ENCODE measurements at regions not wholly inside any gene's neighbourhood (a gene's known extent, or its start where the extent isn't known, plus 50 kb on each side); places are given as distances from the start of the nearest gene placed in this dataset.

DNA sequence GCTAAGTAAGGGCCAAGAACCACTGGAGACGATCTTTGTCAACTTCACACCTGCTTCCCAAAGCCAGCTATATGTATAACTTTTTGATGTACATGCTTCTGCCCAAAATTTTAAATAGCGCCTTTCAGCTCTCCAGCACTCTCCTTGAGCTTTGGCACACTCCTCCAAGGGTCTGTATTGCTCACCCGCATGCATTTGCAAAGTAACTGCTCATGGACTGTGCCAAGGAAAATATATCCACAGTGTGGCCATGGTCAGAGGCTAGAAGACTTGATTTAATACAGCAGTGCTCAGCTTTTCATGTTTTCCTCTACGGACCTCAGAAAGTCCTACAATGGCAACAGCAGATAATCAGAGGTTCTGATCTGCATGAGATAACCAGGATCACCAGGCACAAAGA lies 550.1 kb downstream of the SOX6 start:
- Histone ChIP-seq H3K9ac (ENCODE audit: low read length in 3 of 3) (no peak overlapping the region), H3K27me3 (ENCODE audit: control insufficient read depth, insufficient read depth, low read length) (no peaks in the 10 kb centered on the region), H3K4me1 (ENCODE audit: control insufficient read depth in 2 of 3, insufficient read depth in 2 of 3, low read depth in 1 of 3, low read length in 3 of 3) (no peaks in the 10 kb centered on the region), H3K4me3 (ENCODE audit: low read length in 3 of 3) (no peak overlapping the region), H3K36me3 (ENCODE audit: control insufficient read depth in 2 of 3, insufficient read depth in 3 of 3, low read length in 3 of 3) (no peaks in the 10 kb centered on the region), H3K9me3 (ENCODE audit: control insufficient read depth in 2 of 3, insufficient read depth in 1 of 3, low read length in 3 of 3) (no peaks in the 10 kb centered on the region), H3K27ac (ENCODE audit: low read depth in 2 of 2, low read length in 2 of 2) (no peak overlapping the region)
- intact Hi-C loops (cut with DNase I): no loop called here
- DNase-seq: no peak
- TF ChIP-seq, protein P1, sequence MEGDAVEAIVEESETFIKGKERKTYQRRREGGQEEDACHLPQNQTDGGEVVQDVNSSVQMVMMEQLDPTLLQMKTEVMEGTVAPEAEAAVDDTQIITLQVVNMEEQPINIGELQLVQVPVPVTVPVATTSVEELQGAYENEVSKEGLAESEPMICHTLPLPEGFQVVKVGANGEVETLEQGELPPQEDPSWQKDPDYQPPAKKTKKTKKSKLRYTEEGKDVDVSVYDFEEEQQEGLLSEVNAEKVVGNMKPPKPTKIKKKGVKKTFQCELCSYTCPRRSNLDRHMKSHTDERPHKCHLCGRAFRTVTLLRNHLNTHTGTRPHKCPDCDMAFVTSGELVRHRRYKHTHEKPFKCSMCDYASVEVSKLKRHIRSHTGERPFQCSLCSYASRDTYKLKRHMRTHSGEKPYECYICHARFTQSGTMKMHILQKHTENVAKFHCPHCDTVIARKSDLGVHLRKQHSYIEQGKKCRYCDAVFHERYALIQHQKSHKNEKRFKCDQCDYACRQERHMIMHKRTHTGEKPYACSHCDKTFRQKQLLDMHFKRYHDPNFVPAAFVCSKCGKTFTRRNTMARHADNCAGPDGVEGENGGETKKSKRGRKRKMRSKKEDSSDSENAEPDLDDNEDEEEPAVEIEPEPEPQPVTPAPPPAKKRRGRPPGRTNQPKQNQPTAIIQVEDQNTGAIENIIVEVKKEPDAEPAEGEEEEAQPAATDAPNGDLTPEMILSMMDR (IDR thresholded peaks at IDR 0.05; ENCODE audit: borderline replicate concordance, extremely low read depth, insufficient read depth): no peak
- FAIRE-seq: no peak

DNA sequence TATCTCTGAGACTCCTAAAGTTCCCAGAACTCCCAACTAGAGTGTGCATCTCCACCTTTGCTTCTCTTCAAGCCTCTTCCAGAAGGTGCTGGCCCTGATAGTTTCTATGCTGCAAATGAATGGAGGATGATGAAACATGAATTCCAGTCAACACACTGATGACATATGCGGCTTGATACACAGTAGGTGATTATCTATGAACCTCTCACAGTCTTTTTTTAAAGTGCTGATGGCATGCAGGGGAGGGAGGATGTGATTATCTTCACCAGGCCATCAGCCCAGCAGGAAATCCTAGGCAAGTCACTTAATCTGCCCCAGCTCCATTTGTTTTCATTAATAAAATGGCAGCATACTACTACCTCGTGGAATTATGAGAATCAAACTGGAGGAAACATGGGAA lies 548.5 kb downstream of the SOX6 start:
- no peak overlapping the region for H3K9ac ChIP-seq (ENCODE audit: low read length in 3 of 3)
- no peak for DNase-seq
- H3K36me3 ChIP-seq (ENCODE audit: control insufficient read depth in 2 of 3, insufficient read depth in 3 of 3, low read length in 3 of 3): no peaks in the 10 kb centered on the region
- H3K27ac ChIP-seq (ENCODE audit: low read depth in 2 of 2, low read length in 2 of 2): no peak overlapping the region
- intact Hi-C loops (cut with DNase I): no loop called here
- TF ChIP-seq, protein P1 (IDR thresholded peaks at IDR 0.05; ENCODE audit: borderline replicate concordance, extremely low read depth, insufficient read depth): no peak
- no peak overlapping the region for H3K4me3 ChIP-seq (ENCODE audit: low read length in 3 of 3)
- no peak for FAIRE-seq
- H3K27me3 ChIP-seq (ENCODE audit: control insufficient read depth, insufficient read depth, low read length): no peaks in the 10 kb centered on the region
- no peaks in the 10 kb centered on the region for H3K9me3 ChIP-seq (ENCODE audit: control insufficient read depth in 2 of 3, insufficient read depth in 1 of 3, low read length in 3 of 3)
- H3K4me1 ChIP-seq (ENCODE audit: control insufficient read depth in 2 of 3, insufficient read depth in 2 of 3, low read depth in 1 of 3, low read length in 3 of 3): no peaks in the 10 kb centered on the region

DNA sequence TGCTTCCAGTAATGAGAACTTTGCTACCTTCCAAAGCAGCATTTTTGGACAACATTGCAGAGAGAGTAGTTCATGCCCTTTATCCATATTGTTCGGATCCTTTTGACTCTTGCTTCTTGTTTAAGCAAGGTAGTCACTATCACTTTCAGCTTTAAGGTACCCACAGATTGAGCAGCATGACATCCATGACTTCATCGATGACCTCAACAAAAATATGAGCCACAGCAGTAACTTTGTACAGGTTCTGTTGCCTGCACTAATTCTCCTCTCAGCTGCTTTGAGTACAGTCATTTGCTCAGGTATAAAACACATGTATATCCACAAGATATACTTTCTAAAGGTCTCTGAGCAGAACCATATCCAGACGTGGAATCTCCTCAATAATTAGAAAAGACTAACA lies 546.3 kb downstream of the SOX6 start:
- Histone ChIP-seq H3K4me1 (ENCODE audit: control insufficient read depth in 2 of 3, insufficient read depth in 2 of 3, low read depth in 1 of 3, low read length in 3 of 3) (no peaks in the 10 kb centered on the region), H3K36me3 (ENCODE audit: control insufficient read depth in 2 of 3, insufficient read depth in 3 of 3, low read length in 3 of 3) (no peaks in the 10 kb centered on the region), H3K27me3 (ENCODE audit: control insufficient read depth, insufficient read depth, low read length) (no peaks in the 10 kb centered on the region), H3K4me3 (ENCODE audit: low read length in 3 of 3) (no peak overlapping the region), H3K9me3 (ENCODE audit: control insufficient read depth in 2 of 3, insufficient read depth in 1 of 3, low read length in 3 of 3) (no peaks in the 10 kb centered on the region), H3K27ac (ENCODE audit: low read depth in 2 of 2, low read length in 2 of 2) (no peak overlapping the region), H3K9ac (ENCODE audit: low read length in 3 of 3) (no peak overlapping the region)
- FAIRE-seq (no peak), DNase-seq (no peak)
- intact Hi-C loops (cut with DNase I): no loop called here
- TF ChIP-seq, protein P1 (IDR thresholded peaks at IDR 0.05; ENCODE audit: borderline replicate concordance, extremely low read depth, insufficient read depth): no peak

DNA sequence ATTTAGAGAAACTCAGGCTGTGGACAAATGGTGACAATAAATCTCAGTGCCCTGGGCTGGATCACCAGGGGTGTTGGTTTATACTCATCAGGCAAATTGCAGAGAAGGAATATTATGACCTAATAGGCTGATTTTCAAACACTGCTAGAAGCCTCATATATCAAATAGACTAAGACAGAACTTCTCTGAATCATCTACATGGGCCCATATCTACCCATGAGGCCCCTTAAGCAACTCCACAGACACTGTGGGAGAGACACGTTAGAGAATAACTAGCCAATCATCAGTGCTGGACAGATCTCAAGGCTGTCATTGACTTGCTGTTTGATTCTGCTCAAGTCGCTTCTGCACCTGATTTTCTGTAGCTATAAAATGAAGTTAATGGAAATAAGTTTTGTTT lies 545.8 kb downstream of the SOX6 start:
- Histone ChIP-seq H3K4me3 (ENCODE audit: low read length in 3 of 3) (no peak overlapping the region), H3K9ac (ENCODE audit: low read length in 3 of 3) (no peak overlapping the region), H3K36me3 (ENCODE audit: control insufficient read depth in 2 of 3, insufficient read depth in 3 of 3, low read length in 3 of 3) (no peaks in the 10 kb centered on the region), H3K4me1 (ENCODE audit: control insufficient read depth in 2 of 3, insufficient read depth in 2 of 3, low read depth in 1 of 3, low read length in 3 of 3) (peaks cover 0 to 2% (median under 1%) of the 10 kb centered on the region in 3 donors), H3K27me3 (ENCODE audit: control insufficient read depth, insufficient read depth, low read length) (no peaks in the 10 kb centered on the region), H3K27ac (ENCODE audit: low read depth in 2 of 2, low read length in 2 of 2) (no peak overlapping the region), H3K9me3 (ENCODE audit: control insufficient read depth in 2 of 3, insufficient read depth in 1 of 3, low read length in 3 of 3) (no peaks in the 10 kb centered on the region)
- no peak for FAIRE-seq
- intact Hi-C loops (cut with DNase I): no loop called here
- DNase-seq: no peak
- TF ChIP-seq, protein P1 (IDR thresholded peaks at IDR 0.05; ENCODE audit: borderline replicate concordance, extremely low read depth, insufficient read depth): no peak
